DOHH2 (cell line): ENCODE measurements at regions not wholly inside any gene's neighbourhood (a gene's known extent, or its start where the extent isn't known, plus 50 kb on each side); places are given as distances from the start of the nearest gene placed in this dataset.
"Not testable (repeated sequence)": the region's sequence is repeated elsewhere in the genome, so short reads cannot be mapped to it uniquely, and the experiment has no call there.

Experiments
- CTCF ChIP-seq: fragments of 200-600 bp; sonication (generic); IDR thresholded peaks from one replicate; pipeline ENCODE4 v1.5.1; 2014; ENCODE audit warnings: antibody characterized with exemption, mild to moderate bottlenecking, low read depth, low read length; ENCODE audit not compliant: poor library complexity, severe bottlenecking
- EZH2phosphoT487 ChIP-seq: fragments of 200-600 bp; sonication (generic); IDR thresholded peaks from 2 replicates; pipeline ENCODE4 v1.6.1; 2017; ENCODE audit warnings: borderline replicate concordance, mild to moderate bottlenecking, antibody characterized with exemption, low read length, moderate library complexity, mixed read lengths

- TF ChIP-seq CTCF, EZH2phosphoT487: not testable (repeated sequence)
Measured at GRCh38 chr10:123395234-123395633, 241.0 kb downstream of the BUB3 start.
